Stimulated activated naive CD8-positive, alpha-beta T cell treated with anti-CD3 and anti-CD28 coated beads, Interleukin-15, Interleukin-2, amounts not matched to agents 100 ng/mL and 50 ng/mL, for 24 hours (primary cell): ENCODE measurements at regions not wholly inside any gene's neighbourhood (a gene's known extent, or its start where the extent isn't known, plus 50 kb on each side); places are given as distances from the start of the nearest gene placed in this dataset.
"Not testable (repeated sequence)": the region's sequence is repeated elsewhere in the genome, so short reads cannot be mapped to it uniquely, and the experiment has no call there.

Source experiments
- H3K27ac Mint-ChIP-seq: one replicate; pipeline ENCODE4 v1.8.0; 2021; ENCODE audit warnings: mild to moderate bottlenecking, mixed read lengths
- H3K27me3 Mint-ChIP-seq: one replicate; pipeline ENCODE4 v1.8.0; 2021; ENCODE audit warnings: mixed read lengths
- H3K36me3 Mint-ChIP-seq: one replicate; pipeline ENCODE4 v1.8.0; 2021; ENCODE audit warnings: low read depth, mixed read lengths
- H3K4me1 Mint-ChIP-seq: one replicate; pipeline ENCODE4 v1.8.0; 2021; ENCODE audit warnings: low read depth, mixed read lengths
- H3K4me3 Mint-ChIP-seq: one replicate; pipeline ENCODE4 v1.8.0; 2021; ENCODE audit warnings: mild to moderate bottlenecking, mixed read lengths
- H3K9me3 Mint-ChIP-seq: one replicate; pipeline ENCODE4 v1.8.0; 2021; ENCODE audit warnings: mixed read lengths

DNA sequence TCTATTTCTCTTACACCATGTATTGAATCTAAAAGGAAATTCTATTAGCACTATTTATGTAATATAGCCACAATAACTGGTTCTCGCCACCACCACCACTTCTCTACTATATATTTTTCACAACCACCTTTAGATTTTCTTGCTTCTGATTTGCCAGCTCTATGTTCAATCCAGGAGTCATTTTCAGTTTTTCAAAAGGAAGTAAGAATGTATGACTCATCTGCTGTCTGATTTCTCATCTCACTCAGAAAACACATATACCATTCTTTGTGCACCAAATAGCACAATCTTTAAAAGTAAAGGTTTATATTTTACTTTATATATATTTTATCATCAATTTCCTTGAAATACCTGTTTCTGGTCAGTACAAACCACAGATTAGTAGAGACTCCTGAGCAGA, 1127.5 kb downstream of the TAF11L14 start:
- H3K4me3 Mint-ChIP-seq: no peak overlapping the region

DNA sequence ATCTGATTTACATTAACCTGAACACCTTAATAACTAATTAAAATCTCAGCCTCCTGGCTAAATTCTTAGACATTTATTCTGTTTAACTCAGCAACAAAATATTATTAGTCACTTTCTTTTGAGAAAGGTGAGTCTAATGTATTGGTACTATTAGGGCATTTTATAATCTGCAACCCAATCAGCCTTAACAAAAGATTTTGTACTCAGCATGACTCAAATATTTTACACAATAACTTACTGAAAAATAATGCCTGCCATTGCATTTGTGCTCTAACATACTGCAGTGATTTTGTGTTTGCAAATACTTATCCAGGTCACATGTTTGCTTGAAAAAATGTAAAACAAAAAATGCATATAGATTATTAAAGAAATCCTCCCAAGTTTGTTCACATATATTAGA, 1129.9 kb downstream of the TAF11L14 start:
- Mint-ChIP-seq H3K9me3 (no peaks in the 10 kb centered on the region), H3K27me3 (peaks cover 11% of the 10 kb centered on the region), H3K27ac (no peak overlapping the region), H3K4me3 (no peak overlapping the region), H3K4me1 (peaks cover 4% of the 10 kb centered on the region), H3K36me3 (no peaks in the 10 kb centered on the region)

More for the DNA sequence above, 1127.5 kb downstream of the TAF11L14 start:
- H3K9me3 Mint-ChIP-seq: no peaks in the 10 kb centered on the region
- H3K27me3 Mint-ChIP-seq: no peaks in the 10 kb centered on the region
- H3K4me1 Mint-ChIP-seq: peaks cover 4% of the 10 kb centered on the region
- no peaks in the 10 kb centered on the region for H3K36me3 Mint-ChIP-seq
- H3K27ac Mint-ChIP-seq: no peak overlapping the region

DNA sequence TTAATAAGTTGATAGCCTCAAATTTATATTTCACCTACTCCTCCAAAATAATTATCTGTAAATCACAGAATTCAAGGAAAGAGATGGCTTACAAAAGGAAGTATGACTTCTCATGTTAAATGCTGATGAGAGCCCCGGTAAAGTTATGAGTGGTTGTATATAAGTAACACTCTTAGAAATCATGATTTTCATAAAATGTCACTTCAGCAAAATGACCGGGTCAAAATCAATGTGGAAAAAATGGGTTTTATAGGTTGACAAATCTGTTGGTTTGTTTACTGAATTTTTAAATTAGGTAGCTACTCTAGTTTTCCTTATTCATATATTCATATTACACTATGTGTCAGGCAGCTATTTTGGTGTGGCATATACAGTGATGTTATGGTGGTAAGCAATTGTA, 1131.0 kb downstream of the TAF11L14 start:
- Mint-ChIP-seq H3K4me3 (no peak overlapping the region), H3K9me3 (no peaks in the 10 kb centered on the region), H3K27me3 (peaks cover 13% of the 10 kb centered on the region), H3K27ac (no peak overlapping the region), H3K36me3 (no peaks in the 10 kb centered on the region), H3K4me1 (peaks cover 4% of the 10 kb centered on the region)

- Mint-ChIP-seq H3K4me1 (peaks cover 3% of the 10 kb centered on the region), H3K36me3 (no peaks in the 10 kb centered on the region), H3K9me3 (no peaks in the 10 kb centered on the region), H3K27ac (no peak overlapping the region), H3K4me3 (no peak overlapping the region), H3K27me3 (peaks cover 21% of the 10 kb centered on the region)
Observed at GRCh38 chr5:18771097-18771610, 1136.9 kb downstream of the TAF11L14 start.

DNA sequence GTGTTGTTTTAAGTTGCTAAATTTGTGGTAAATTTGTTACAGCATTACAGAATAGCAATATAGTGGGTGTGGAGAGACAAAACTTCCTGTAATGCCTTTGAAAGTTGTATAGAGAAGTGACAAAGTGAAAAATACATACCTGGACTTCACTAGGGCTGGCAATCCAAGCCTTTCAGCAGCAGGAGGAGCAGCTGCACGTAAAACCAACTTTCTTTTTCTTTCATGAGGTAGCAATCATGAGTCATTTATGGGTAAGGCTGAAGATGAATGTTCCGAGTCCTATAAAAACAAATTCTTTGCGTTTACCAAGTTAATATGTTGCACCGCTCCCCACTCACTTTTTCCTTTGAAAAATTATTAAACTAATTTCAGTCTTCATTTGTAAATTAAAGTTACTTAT, 1138.2 kb downstream of the TAF11L14 start:
- Mint-ChIP-seq H3K27me3 (peaks cover 17% of the 10 kb centered on the region), H3K36me3 (no peaks in the 10 kb centered on the region), H3K9me3 (no peaks in the 10 kb centered on the region), H3K4me1 (peaks cover 3% of the 10 kb centered on the region), H3K27ac (no peak overlapping the region), H3K4me3 (no peak overlapping the region)

- Mint-ChIP-seq H3K36me3 (no peaks in the 10 kb centered on the region), H3K9me3 (no peaks in the 10 kb centered on the region), H3K27ac (no peak overlapping the region), H3K4me1 (no peaks in the 10 kb centered on the region), H3K27me3 (peaks cover 5% of the 10 kb centered on the region), H3K4me3 (no peak overlapping the region)
Observed at GRCh38 chr5:18778225-18778624, 1144.0 kb downstream of the TAF11L14 start.

GRCh38 chr5:18789218-18789998, 1155.1 kb downstream of the TAF11L14 start:
- no peaks in the 10 kb centered on the region for H3K9me3 Mint-ChIP-seq
- no peaks in the 10 kb centered on the region for H3K27me3 Mint-ChIP-seq
- H3K36me3 Mint-ChIP-seq: no peaks in the 10 kb centered on the region
- no peaks in the 10 kb centered on the region for H3K4me1 Mint-ChIP-seq
- no peak overlapping the region for H3K27ac Mint-ChIP-seq
- H3K4me3 Mint-ChIP-seq: no peak overlapping the region

- no peaks in the 10 kb centered on the region for H3K9me3 Mint-ChIP-seq
- H3K36me3 Mint-ChIP-seq: no peaks in the 10 kb centered on the region
- H3K4me3 Mint-ChIP-seq: no peak overlapping the region
- H3K4me1 Mint-ChIP-seq: no peaks in the 10 kb centered on the region
- no peak overlapping the region for H3K27ac Mint-ChIP-seq
- H3K27me3 Mint-ChIP-seq: no peaks in the 10 kb centered on the region
Observed at GRCh38 chr5:18792145-18792544, 1157.9 kb downstream of the TAF11L14 start.

- Mint-ChIP-seq H3K27ac (no peak overlapping the region), H3K9me3 (no peaks in the 10 kb centered on the region), H3K36me3 (no peaks in the 10 kb centered on the region), H3K4me3 (no peak overlapping the region), H3K27me3 (no peaks in the 10 kb centered on the region), H3K4me1 (no peaks in the 10 kb centered on the region)
Observed at GRCh38 chr5:18797222-18797621, 1163.0 kb downstream of the TAF11L14 start.

DNA sequence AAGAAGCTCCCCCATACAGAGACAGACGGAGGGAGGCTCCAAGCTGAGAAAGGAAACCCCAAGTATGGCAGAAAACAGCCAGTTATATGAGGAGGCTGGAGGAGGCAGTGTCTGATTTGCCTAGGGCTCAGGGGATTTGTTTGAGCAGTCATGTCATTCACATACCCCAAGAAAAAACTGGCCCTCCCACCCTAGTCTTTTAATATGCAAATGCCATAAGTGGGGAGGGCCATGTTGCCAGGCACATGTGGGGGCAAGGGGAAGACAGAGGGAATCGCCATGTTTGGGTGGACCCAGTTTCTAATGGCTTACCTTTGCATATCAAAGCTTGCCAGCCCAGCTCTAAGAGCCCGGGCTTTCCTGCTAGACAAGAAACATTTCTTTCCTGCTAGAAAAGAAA, 1163.8 kb downstream of the TAF11L14 start:
- Mint-ChIP-seq H3K27me3 (no peaks in the 10 kb centered on the region), H3K4me3 (no peak overlapping the region), H3K4me1 (no peaks in the 10 kb centered on the region), H3K36me3 (no peaks in the 10 kb centered on the region), H3K27ac (no peak overlapping the region), H3K9me3 (no peaks in the 10 kb centered on the region)

- H3K27ac Mint-ChIP-seq: no peak overlapping the region
- H3K36me3 Mint-ChIP-seq: no peaks in the 10 kb centered on the region
- no peaks in the 10 kb centered on the region for H3K4me1 Mint-ChIP-seq
- no peak overlapping the region for H3K4me3 Mint-ChIP-seq
- H3K9me3 Mint-ChIP-seq: no peaks in the 10 kb centered on the region
- H3K27me3 Mint-ChIP-seq: no peaks in the 10 kb centered on the region
Observed at GRCh38 chr5:18799482-18800128, 1165.3 kb downstream of the TAF11L14 start.

DNA sequence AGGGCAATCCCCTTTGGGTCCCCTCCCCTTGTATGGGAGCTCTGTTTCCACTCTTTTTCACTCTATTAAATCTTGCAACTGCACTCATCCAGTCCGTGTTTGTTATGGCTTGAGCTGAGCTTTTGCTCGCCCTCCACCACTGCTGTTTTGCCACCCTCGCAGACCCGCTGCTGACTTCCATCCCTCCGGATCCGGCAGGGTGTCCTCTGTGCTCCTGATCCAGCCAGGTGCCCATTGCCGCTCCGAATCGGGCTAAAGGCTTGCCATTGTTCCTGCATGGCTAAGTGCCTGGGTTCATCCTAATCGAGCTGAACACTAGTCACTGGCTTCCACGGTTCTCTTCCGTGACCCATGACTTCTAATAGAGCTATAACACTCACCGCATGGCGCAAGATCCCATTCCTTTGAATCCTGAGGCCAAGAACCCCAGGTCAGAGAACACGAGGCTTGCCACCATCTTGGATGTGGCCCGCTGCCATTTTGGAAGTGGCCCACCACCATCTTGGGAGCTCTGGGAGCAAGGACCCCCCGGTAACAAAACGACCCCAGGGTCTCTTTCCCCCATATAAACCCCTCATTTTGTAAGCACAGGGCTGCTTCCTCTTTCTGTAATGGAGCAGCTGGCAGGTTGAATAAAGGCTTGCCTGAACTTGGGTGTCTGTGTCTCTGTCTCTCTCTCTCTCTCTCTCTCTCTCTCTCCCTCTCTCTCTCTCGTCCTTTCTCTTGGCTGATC, 1166.2 kb downstream of the TAF11L14 start:
- Mint-ChIP-seq H3K27me3 (no peaks in the 10 kb centered on the region), H3K27ac (no peak overlapping the region), H3K4me1 (no peaks in the 10 kb centered on the region), H3K36me3 (no peaks in the 10 kb centered on the region), H3K4me3 (no peak overlapping the region), H3K9me3 (no peaks in the 10 kb centered on the region)

- not testable (repeated sequence) for H3K9me3 Mint-ChIP-seq, H3K4me1 Mint-ChIP-seq, H3K27me3 Mint-ChIP-seq, H3K27ac Mint-ChIP-seq, H3K36me3 Mint-ChIP-seq, H3K4me3 Mint-ChIP-seq
Observed at GRCh38 chr5:18801413-18801812, 1167.2 kb downstream of the TAF11L14 start.

GRCh38 chr5:18802336-18802735, 1168.1 kb downstream of the TAF11L14 start:
- Mint-ChIP-seq H3K27me3 (peaks cover 3% of the 10 kb centered on the region), H3K36me3 (no peaks in the 10 kb centered on the region), H3K27ac (no peak overlapping the region), H3K9me3 (no peaks in the 10 kb centered on the region), H3K4me3 (no peak overlapping the region), H3K4me1 (no peaks in the 10 kb centered on the region)

GRCh38 chr5:18805376-18805775, 1171.1 kb downstream of the TAF11L14 start:
- H3K27ac Mint-ChIP-seq: no peak overlapping the region
- H3K4me1 Mint-ChIP-seq: no peaks in the 10 kb centered on the region
- no peaks in the 10 kb centered on the region for H3K9me3 Mint-ChIP-seq
- H3K27me3 Mint-ChIP-seq: peaks cover 6% of the 10 kb centered on the region
- H3K4me3 Mint-ChIP-seq: no peak overlapping the region
- no peaks in the 10 kb centered on the region for H3K36me3 Mint-ChIP-seq
